Right lobe of liver (tissue), 4 donors: ENCODE measurements at regions not wholly inside any gene's neighbourhood (a gene's known extent, or its start where the extent isn't known, plus 50 kb on each side); places are given as distances from the start of the nearest gene placed in this dataset.

Experiments
- CTCF ChIP-seq, 4 donors: fragments of 200-600 bp in 3 of 4; fragments of 450-650 bp in 1 of 4; IDR thresholded peaks; one replicate each; pipeline versions ENCODE4 v1.5.1 to v1.8.0; 2016 to 2022; ENCODE audit warnings: antibody characterized with exemption in 4 of 4, mild to moderate bottlenecking in 2 of 4
- POLR2A ChIP-seq: fragments of 450-650 bp; IDR thresholded peaks from one replicate; pipeline ENCODE4 v1.6.1; 2017; ENCODE audit warnings: antibody characterized with exemption, mild to moderate bottlenecking
- donor health status: DM: no; HTN: no; CAD: no.
- donor health status: DM: no; HTN: no; CAD: no.
- donor health status: DM: no; HTN: yes; CAD: no.

GRCh38 chr13:112174476-112175110, 107.6 kb downstream of the SOX1 start:
- TF ChIP-seq CTCF (IDR thresholded peaks at IDR 0.05) (no peak), POLR2A (no peak)
